SK-N-SH (cell line): ENCODE measurements at regions not wholly inside any gene's neighbourhood (a gene's known extent, or its start where the extent isn't known, plus 50 kb on each side); places are given as distances from the start of the nearest gene placed in this dataset.

Experiments used
- CTCF ChIA-PET: fragments of 300-600, 350-600 bp; formaldehyde crosslinking; extraction: SDS; loops from one replicate; lab custom pipeline; 2021; lab: Yijun Ruan, JAX
- POLR2A ChIA-PET: fragments of 350-600 bp; sonication (Branson Sonifier 250); formaldehyde crosslinking; extraction: SDS; loops from one replicate; lab custom pipeline; 2020; ENCODE audit warnings: antibody characterized with exemption, inconsistent platforms; lab: Yijun Ruan, JAX
- DNase-seq: peaks from one replicate; pipeline ENCODE4 v3.0.0; 2012
- H2AFZ ChIP-seq: fragments of 200-600 bp; sonication (generic); 2 replicates; pipeline ENCODE4 v1.8.1; 2016; ENCODE audit warnings: antibody characterized with exemption, mild to moderate bottlenecking, low read depth
- H3F3A ChIP-seq: fragments of 200-600 bp; sonication (generic); replicated peaks from 2 replicates; pipeline ENCODE3; 2016; ENCODE audit warnings: antibody characterized with exemption, mild to moderate bottlenecking; ENCODE audit not compliant: insufficient read depth
- H3K27ac ChIP-seq, 2 experiments: fragments of 200-500 bp in 1 of 2; fragments of 200-600 bp in 1 of 2; sonication (Bioruptor generic) in 1 of 2; sonication (generic), shearing (Covaris generic) in 1 of 2; 2 replicates each; pipeline versions ENCODE4 v1.5.1 to v1.6.1; 2014 to 2016; ENCODE audit warnings: low read depth in 2 of 2, inconsistent platforms in 1 of 2, low read length in 1 of 2, mild to moderate bottlenecking in 1 of 2, mixed read lengths in 1 of 2
- H3K27me3 ChIP-seq: fragments of 200-600 bp; sonication (generic), shearing (Covaris generic); 2 replicates; pipeline ENCODE4 v1.6.1; 2016; ENCODE audit warnings: mixed run types; ENCODE audit not compliant: insufficient read depth
- H3K36me3 ChIP-seq, 2 experiments: fragments of 200-500 bp in 1 of 2; fragments of 200-600 bp in 1 of 2; sonication (Bioruptor generic) in 1 of 2; sonication (generic) in 1 of 2; replicated peaks in 1 of 2; 2 replicates each; pipeline versions ENCODE3 to v1.5.1; 2014 to 2016; ENCODE audit warnings: low read length in 1 of 2, mild to moderate bottlenecking in 1 of 2; ENCODE audit not compliant: insufficient read depth in 2 of 2, control insufficient read depth in 1 of 2
- H3K4me1 ChIP-seq, 2 experiments: fragments of 200-500 bp in 1 of 2; fragments of 200-600 bp in 1 of 2; sonication (Bioruptor generic) in 1 of 2; sonication (generic), shearing (Covaris generic) in 1 of 2; 2 replicates each; pipeline versions ENCODE4 v1.5.1 to v1.6.1; 2014 to 2016; ENCODE audit warnings: low read depth in 1 of 2, low read length in 1 of 2, mixed run types in 1 of 2; ENCODE audit not compliant: insufficient read depth in 2 of 2, control insufficient read depth in 1 of 2
- H3K4me2 ChIP-seq: fragments of 200-600 bp; sonication (generic), shearing (Covaris generic); 2 replicates; pipeline ENCODE4 v1.6.1; 2017; ENCODE audit warnings: mixed run types
- H3K4me3 ChIP-seq, 2 experiments: fragments of 200-500 bp in 1 of 2; fragments of 200-600 bp in 1 of 2; sonication (Bioruptor generic) in 1 of 2; sonication (generic), shearing (Covaris generic) in 1 of 2; 2 replicates each; pipeline versions ENCODE4 v1.5.1 to v1.8.1; 2014 to 2016; ENCODE audit warnings: low read depth in 2 of 2, inconsistent platforms in 1 of 2, low read length in 1 of 2, mild to moderate bottlenecking in 1 of 2, mixed read lengths in 1 of 2, moderate library complexity in 1 of 2
- H3K79me2 ChIP-seq: fragments of 200-600 bp; sonication (generic); 2 replicates; pipeline ENCODE4 v1.8.1; 2017; ENCODE audit warnings: mild to moderate bottlenecking; ENCODE audit not compliant: insufficient read depth
- H3K9ac ChIP-seq: fragments of 200-600 bp; sonication (generic); 2 replicates; pipeline ENCODE4 v1.6.1; 2017; ENCODE audit warnings: mixed run types
- H3K9me2 ChIP-seq: fragments of 200-600 bp; sonication (generic); 2 replicates; pipeline ENCODE4 v1.6.1; 2017; ENCODE audit warnings: mixed run types
- H3K9me3 ChIP-seq: fragments of 200-600 bp; sonication (generic); 2 replicates; pipeline ENCODE4 v1.6.1; 2017; ENCODE audit warnings: mixed run types, mild to moderate bottlenecking, moderate library complexity
- H4K20me1 ChIP-seq: fragments of 200-600 bp; sonication (generic); 2 replicates; pipeline ENCODE4 v1.6.1; 2017; ENCODE audit warnings: mild to moderate bottlenecking, mixed run types; ENCODE audit not compliant: insufficient read depth
- CHD2 ChIP-seq: fragments of 150-350 bp; IDR thresholded peaks from 2 replicates; pipeline ENCODE4 v1.6.1; 2018; ENCODE audit warnings: low read length; ENCODE audit not compliant: partially characterized antibody
- GATA2 ChIP-seq: sonication (generic); formaldehyde crosslinking; IDR thresholded peaks from 2 replicates; pipeline ENCODE4 v1.5.0; 2020; ENCODE audit warnings: mild to moderate bottlenecking, missing genetic modification reagents
- IRF3 ChIP-seq: fragments of 150-350 bp; IDR thresholded peaks from 2 replicates; pipeline ENCODE4 v1.6.1; 2016; ENCODE audit warnings: mild to moderate bottlenecking, low read depth, low read length
- MAX ChIP-seq: IDR thresholded peaks from 2 replicates; pipeline ENCODE4 v1.4.0; 2012; ENCODE audit warnings: low read depth
- NFIC ChIP-seq: IDR thresholded peaks from 2 replicates; pipeline ENCODE4 v1.4.0; 2012; ENCODE audit warnings: borderline replicate concordance
- NRF1 ChIP-seq: IDR thresholded peaks from 2 replicates; pipeline ENCODE4 v1.6.1; 2012; ENCODE audit warnings: low read depth, mild to moderate bottlenecking, low read length
- SIN3A ChIP-seq: IDR thresholded peaks from 2 replicates; pipeline ENCODE4 v1.6.1; 2012; ENCODE audit warnings: low read depth, mild to moderate bottlenecking, low read length, moderate library complexity, borderline replicate concordance
- WGBS: methylation state at CpG from one replicate; pipeline ENCODE4 v1.1.6; 2017; ENCODE audit warnings: low lambda C conversion rate; 5-methylcytosine and 5-hydroxymethylcytosine counted together
- TF ChIP-seq, protein P1 (sequence below): IDR thresholded peaks from 2 replicates; pipeline ENCODE4 v1.4.0; 2012; ENCODE audit warnings: low read depth, borderline replicate concordance
- TF ChIP-seq, protein P2 (sequence below): fragments of 150-350 bp; IDR thresholded peaks from 2 replicates; pipeline ENCODE4 v1.6.1; 2017; ENCODE audit warnings: antibody characterized with exemption, low read length, low read depth, borderline replicate concordance
- TF ChIP-seq, protein P3 (sequence below): IDR thresholded peaks from 2 replicates; pipeline ENCODE4 v1.6.1; 2012; ENCODE audit warnings: mild to moderate bottlenecking, low read depth, low read length, moderate library complexity

GRCh38 chr20:50381771-50382593, 128.2 kb upstream of the PTPN1 start (continued):
- TF ChIP-seq GATA2 (no peak), SIN3A (no peak), NRF1 (no peak)
- TF ChIP-seq, protein P1, sequence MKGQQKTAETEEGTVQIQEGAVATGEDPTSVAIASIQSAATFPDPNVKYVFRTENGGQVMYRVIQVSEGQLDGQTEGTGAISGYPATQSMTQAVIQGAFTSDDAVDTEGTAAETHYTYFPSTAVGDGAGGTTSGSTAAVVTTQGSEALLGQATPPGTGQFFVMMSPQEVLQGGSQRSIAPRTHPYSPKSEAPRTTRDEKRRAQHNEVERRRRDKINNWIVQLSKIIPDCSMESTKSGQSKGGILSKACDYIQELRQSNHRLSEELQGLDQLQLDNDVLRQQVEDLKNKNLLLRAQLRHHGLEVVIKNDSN, result no peak

GRCh38 chr20:50385733-50386640, 124.2 kb upstream of the PTPN1 start:
- H3K4me1 ChIP-seq, result no peaks in the 10 kb centered on the region; a peak in 1 of 4 replicates
- no peak overlapping the region for H3K4me2 ChIP-seq
- H3K9me2 ChIP-seq, result no peaks in the 10 kb centered on the region
- H2AFZ ChIP-seq, result no peak overlapping the region
- no peaks in the 10 kb centered on the region for H3K79me2 ChIP-seq
- no peaks in the 10 kb centered on the region for H3K9me3 ChIP-seq
- POLR2A ChIA-PET, result no interaction called here
- H3F3A ChIP-seq, result peaks cover 3% of the 10 kb centered on the region
- TF ChIP-seq MAX (no peak), GATA2 (no peak), SIN3A (no peak), IRF3 (no peak), NFIC (no peak), CHD2 (no peak)
- TF ChIP-seq, protein P2, sequence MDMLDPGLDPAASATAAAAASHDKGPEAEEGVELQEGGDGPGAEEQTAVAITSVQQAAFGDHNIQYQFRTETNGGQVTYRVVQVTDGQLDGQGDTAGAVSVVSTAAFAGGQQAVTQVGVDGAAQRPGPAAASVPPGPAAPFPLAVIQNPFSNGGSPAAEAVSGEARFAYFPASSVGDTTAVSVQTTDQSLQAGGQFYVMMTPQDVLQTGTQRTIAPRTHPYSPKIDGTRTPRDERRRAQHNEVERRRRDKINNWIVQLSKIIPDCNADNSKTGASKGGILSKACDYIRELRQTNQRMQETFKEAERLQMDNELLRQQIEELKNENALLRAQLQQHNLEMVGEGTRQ, result no peak
- TF ChIP-seq, protein P3, sequence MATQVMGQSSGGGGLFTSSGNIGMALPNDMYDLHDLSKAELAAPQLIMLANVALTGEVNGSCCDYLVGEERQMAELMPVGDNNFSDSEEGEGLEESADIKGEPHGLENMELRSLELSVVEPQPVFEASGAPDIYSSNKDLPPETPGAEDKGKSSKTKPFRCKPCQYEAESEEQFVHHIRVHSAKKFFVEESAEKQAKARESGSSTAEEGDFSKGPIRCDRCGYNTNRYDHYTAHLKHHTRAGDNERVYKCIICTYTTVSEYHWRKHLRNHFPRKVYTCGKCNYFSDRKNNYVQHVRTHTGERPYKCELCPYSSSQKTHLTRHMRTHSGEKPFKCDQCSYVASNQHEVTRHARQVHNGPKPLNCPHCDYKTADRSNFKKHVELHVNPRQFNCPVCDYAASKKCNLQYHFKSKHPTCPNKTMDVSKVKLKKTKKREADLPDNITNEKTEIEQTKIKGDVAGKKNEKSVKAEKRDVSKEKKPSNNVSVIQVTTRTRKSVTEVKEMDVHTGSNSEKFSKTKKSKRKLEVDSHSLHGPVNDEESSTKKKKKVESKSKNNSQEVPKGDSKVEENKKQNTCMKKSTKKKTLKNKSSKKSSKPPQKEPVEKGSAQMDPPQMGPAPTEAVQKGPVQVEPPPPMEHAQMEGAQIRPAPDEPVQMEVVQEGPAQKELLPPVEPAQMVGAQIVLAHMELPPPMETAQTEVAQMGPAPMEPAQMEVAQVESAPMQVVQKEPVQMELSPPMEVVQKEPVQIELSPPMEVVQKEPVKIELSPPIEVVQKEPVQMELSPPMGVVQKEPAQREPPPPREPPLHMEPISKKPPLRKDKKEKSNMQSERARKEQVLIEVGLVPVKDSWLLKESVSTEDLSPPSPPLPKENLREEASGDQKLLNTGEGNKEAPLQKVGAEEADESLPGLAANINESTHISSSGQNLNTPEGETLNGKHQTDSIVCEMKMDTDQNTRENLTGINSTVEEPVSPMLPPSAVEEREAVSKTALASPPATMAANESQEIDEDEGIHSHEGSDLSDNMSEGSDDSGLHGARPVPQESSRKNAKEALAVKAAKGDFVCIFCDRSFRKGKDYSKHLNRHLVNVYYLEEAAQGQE, result no peak
- H3K27ac ChIP-seq, result no peak overlapping the region
- DNase-seq, result no peak
- no peaks in the 10 kb centered on the region for H4K20me1 ChIP-seq
- WGBS, result 87% methylated on average over 22 of the region's 22 CpGs
- no peaks in the 10 kb centered on the region for H3K27me3 ChIP-seq
- CTCF ChIA-PET, result interaction anchor here (0.6 to 1.2 kb wide), 2 partner anchors 10 to 79 kb away, joined by 3 read pairs; no protein-coding TSS in a partner anchor
- H3K9ac ChIP-seq, result no peak overlapping the region
- no peaks in the 10 kb centered on the region for H3K36me3 ChIP-seq
- H3K4me3 ChIP-seq, result no peak overlapping the region
